ENCODE measurements at regions not wholly inside any gene's neighbourhood (a gene's known extent, or its start where the extent isn't known, plus 50 kb on each side); places are given as distances from the start of the nearest gene placed in this dataset.

DNA sequence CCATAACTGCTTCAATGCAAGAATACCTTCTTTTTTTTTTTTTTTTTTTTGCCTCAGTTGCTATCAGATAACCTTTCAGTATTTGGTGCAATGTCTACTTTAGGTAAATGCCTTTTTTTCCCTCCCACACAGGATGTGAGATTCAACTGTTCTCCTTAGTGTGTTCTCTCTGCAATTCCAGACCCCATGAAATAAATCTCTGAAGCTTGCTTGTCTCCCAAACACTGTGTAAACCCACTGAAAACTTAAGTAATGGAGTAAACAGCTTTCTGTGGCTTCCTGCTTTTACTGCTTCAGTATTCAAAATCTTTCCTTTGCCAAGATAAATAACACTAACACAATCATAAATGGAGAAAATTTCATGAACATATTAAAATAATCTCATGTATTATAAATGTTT lies 55.8 kb upstream of the CLEC14A start (continued):
- TF ChIP-seq CBX3 (IDR thresholded peaks at IDR 0.05; ENCODE audit: low read depth) = no peak
- TF ChIP-seq EZH2phosphoT487 (IDR thresholded peaks at IDR 0.05; ENCODE audit: borderline replicate concordance) = no peak
- TF ChIP-seq SP1 (IDR thresholded peaks at IDR 0.05; ENCODE audit: low read depth) = no peak
- TF ChIP-seq, protein P1, sequence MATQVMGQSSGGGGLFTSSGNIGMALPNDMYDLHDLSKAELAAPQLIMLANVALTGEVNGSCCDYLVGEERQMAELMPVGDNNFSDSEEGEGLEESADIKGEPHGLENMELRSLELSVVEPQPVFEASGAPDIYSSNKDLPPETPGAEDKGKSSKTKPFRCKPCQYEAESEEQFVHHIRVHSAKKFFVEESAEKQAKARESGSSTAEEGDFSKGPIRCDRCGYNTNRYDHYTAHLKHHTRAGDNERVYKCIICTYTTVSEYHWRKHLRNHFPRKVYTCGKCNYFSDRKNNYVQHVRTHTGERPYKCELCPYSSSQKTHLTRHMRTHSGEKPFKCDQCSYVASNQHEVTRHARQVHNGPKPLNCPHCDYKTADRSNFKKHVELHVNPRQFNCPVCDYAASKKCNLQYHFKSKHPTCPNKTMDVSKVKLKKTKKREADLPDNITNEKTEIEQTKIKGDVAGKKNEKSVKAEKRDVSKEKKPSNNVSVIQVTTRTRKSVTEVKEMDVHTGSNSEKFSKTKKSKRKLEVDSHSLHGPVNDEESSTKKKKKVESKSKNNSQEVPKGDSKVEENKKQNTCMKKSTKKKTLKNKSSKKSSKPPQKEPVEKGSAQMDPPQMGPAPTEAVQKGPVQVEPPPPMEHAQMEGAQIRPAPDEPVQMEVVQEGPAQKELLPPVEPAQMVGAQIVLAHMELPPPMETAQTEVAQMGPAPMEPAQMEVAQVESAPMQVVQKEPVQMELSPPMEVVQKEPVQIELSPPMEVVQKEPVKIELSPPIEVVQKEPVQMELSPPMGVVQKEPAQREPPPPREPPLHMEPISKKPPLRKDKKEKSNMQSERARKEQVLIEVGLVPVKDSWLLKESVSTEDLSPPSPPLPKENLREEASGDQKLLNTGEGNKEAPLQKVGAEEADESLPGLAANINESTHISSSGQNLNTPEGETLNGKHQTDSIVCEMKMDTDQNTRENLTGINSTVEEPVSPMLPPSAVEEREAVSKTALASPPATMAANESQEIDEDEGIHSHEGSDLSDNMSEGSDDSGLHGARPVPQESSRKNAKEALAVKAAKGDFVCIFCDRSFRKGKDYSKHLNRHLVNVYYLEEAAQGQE (IDR thresholded peaks at IDR 0.05; ENCODE audit: low read depth) = no peak
- TF ChIP-seq SIN3A (IDR thresholded peaks at IDR 0.05; ENCODE audit: low read depth) = no peak
- TF ChIP-seq ELF1 (IDR thresholded peaks at IDR 0.05; ENCODE audit: borderline replicate concordance, low read depth) = no peak

DNA sequence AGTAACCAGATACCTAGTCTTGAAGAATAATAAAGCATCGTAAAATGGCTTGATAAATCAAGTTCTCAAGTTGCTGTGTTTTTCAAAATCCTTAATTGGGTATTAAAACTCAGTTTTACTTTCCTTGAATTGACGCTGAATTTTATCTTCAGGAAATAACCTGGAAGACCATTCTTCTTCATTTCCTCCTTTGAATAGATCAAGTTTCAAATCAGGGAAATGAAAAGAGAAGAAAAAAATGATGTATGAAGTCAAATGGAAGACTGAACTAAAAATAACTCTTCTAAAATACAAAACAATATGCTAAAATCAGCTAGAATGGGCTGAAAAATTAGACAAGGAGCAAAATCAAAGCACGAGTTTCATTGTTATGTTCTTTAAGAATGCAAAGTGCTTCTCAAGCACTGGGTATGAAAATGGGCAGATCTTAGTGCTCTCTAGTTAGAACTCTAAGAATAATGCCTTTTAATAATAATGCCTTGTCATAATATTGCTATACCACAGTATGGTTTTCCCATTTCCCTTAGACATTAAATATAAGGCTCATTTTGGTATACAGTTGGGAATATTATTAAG lies 54.6 kb upstream of the CLEC14A start:
- H2AFZ ChIP-seq (ENCODE audit: low read depth, low read length, poor library complexity, severe bottlenecking) = no peak overlapping the region
- no peak overlapping the region for H3K4me2 ChIP-seq (ENCODE audit: low read length)

More for the DNA sequence above, 54.6 kb upstream of the CLEC14A start:
- RAD21 ChIA-PET (ENCODE audit: low non-redundant PET in 1 of 2, low total read pairs in 2 of 2, uncharacterized antibody in 2 of 2, unreplicated experiment in 2 of 2) = no interaction called here
- no TSS peak for BruUV-seq (replicated peaks)
- ATAC-seq (no peak), DNase-seq (ENCODE audit: low read depth, low spot score) (no peak)
- TF ChIP-seq SP1 (IDR thresholded peaks at IDR 0.05; ENCODE audit: low read depth) = no peak
- TF ChIP-seq EZH2phosphoT487 (IDR thresholded peaks at IDR 0.05; ENCODE audit: borderline replicate concordance) = no peak
- TF ChIP-seq POLR2A (IDR thresholded peaks at IDR 0.05; ENCODE audit: borderline replicate concordance, extremely low read depth, insufficient read depth, insufficient read length) = no peak
- TF ChIP-seq, protein P2, sequence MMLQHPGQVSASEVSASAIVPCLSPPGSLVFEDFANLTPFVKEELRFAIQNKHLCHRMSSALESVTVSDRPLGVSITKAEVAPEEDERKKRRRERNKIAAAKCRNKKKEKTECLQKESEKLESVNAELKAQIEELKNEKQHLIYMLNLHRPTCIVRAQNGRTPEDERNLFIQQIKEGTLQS (IDR thresholded peaks at IDR 0.05) = no peak
- TF ChIP-seq POLR2AphosphoS5 (IDR thresholded peaks at IDR 0.05; ENCODE audit: low read depth, low read length) = no peak
- no peak for TF ChIP-seq ELF1 (IDR thresholded peaks at IDR 0.05; ENCODE audit: borderline replicate concordance, low read depth)
- TF ChIP-seq TCF7L2 (IDR thresholded peaks at IDR 0.05; ENCODE audit: borderline replicate concordance, extremely low read depth, insufficient read depth, insufficient read length) = no peak
- TF ChIP-seq, protein P3, sequence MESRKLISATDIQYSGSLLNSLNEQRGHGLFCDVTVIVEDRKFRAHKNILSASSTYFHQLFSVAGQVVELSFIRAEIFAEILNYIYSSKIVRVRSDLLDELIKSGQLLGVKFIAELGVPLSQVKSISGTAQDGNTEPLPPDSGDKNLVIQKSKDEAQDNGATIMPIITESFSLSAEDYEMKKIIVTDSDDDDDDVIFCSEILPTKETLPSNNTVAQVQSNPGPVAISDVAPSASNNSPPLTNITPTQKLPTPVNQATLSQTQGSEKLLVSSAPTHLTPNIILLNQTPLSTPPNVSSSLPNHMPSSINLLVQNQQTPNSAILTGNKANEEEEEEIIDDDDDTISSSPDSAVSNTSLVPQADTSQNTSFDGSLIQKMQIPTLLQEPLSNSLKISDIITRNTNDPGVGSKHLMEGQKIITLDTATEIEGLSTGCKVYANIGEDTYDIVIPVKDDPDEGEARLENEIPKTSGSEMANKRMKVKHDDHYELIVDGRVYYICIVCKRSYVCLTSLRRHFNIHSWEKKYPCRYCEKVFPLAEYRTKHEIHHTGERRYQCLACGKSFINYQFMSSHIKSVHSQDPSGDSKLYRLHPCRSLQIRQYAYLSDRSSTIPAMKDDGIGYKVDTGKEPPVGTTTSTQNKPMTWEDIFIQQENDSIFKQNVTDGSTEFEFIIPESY (IDR thresholded peaks at IDR 0.05; ENCODE audit: extremely low read depth, insufficient replicate concordance, low read length) = no peak
- Histone ChIP-seq H3K9ac (ENCODE audit: low read length) (no peak overlapping the region), H3K36me3 (ENCODE audit: control insufficient read depth in 1 of 2, insufficient read depth in 2 of 2, low read length in 2 of 2) (no peaks in the 10 kb centered on the region), H3K4me1 (ENCODE audit: control insufficient read depth in 1 of 2, insufficient read depth in 2 of 2, low read length in 2 of 2) (no peaks in the 10 kb centered on the region), H3K79me2 (ENCODE audit: insufficient read depth, low read length) (no peaks in the 10 kb centered on the region), H3K9me2 (ENCODE audit: insufficient read depth) (no peaks in the 10 kb centered on the region), H3K27ac (ENCODE audit: low read depth, low read length) (no peak overlapping the region), H3K4me3 (replicated peaks in 1 of 2; ENCODE audit: low read depth in 1 of 2, low read length in 2 of 2) (no peak overlapping the region), H3K9me3 (ENCODE audit: control insufficient read depth in 1 of 2, insufficient read depth in 1 of 2, low read depth in 1 of 2, low read length in 2 of 2) (peaks cover 0 to 3% of the 10 kb centered on the region in 2 experiments; a peak in 1 of 4 replicates), H4K20me1 (ENCODE audit: insufficient read depth) (no peaks in the 10 kb centered on the region), H3K27me3 (ENCODE audit: insufficient read depth, low read length) (no peaks in the 10 kb centered on the region)
- POLR2A ChIA-PET = no interaction called here
- intact Hi-C loops (cut with micrococcal nuclease) = no loop called here
- CTCF ChIA-PET = no interaction called here

All from HCT116 (cell line).